ENCODE measurements at regions not wholly inside any gene's neighbourhood (a gene's known extent, or its start where the extent isn't known, plus 50 kb on each side); places are given as distances from the start of the nearest gene placed in this dataset.

GRCh38 chr18:4640349-4641012 is 185.4 kb upstream of the DLGAP1 start:
- TF ChIP-seq, protein P1, sequence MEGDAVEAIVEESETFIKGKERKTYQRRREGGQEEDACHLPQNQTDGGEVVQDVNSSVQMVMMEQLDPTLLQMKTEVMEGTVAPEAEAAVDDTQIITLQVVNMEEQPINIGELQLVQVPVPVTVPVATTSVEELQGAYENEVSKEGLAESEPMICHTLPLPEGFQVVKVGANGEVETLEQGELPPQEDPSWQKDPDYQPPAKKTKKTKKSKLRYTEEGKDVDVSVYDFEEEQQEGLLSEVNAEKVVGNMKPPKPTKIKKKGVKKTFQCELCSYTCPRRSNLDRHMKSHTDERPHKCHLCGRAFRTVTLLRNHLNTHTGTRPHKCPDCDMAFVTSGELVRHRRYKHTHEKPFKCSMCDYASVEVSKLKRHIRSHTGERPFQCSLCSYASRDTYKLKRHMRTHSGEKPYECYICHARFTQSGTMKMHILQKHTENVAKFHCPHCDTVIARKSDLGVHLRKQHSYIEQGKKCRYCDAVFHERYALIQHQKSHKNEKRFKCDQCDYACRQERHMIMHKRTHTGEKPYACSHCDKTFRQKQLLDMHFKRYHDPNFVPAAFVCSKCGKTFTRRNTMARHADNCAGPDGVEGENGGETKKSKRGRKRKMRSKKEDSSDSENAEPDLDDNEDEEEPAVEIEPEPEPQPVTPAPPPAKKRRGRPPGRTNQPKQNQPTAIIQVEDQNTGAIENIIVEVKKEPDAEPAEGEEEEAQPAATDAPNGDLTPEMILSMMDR (IDR thresholded peaks at IDR 0.05; ENCODE audit: low read depth, low read length), result no peak
- no peak for DNase-seq (ENCODE audit: extremely low read depth, low read depth)

GRCh38 chr18:4639628-4640310 is 184.7 kb upstream of the DLGAP1 start:
- no peak for DNase-seq (ENCODE audit: extremely low read depth, low read depth)
- TF ChIP-seq, protein P1 (IDR thresholded peaks at IDR 0.05; ENCODE audit: low read depth, low read length), result no peak

DNA sequence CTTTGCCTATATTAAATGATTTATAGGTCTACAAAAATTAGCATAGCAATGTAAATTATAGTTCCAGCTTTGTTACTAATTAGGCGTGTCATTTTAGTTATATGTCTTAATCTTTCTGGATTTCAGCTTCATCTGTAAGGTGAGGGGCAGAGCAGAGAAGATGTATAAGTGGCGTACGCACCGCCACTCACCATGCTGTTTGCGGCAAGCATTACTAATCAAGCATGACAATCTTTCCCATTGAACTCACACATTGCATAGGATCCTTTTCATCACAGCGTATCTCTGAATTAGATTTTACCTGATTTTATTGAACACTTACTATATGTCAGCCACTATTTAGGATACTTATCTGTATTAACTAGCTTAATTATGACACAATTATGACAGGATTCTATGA is 183.6 kb upstream of the DLGAP1 start:
- no peak for DNase-seq (ENCODE audit: extremely low read depth, low read depth)
- TF ChIP-seq, protein P1 (IDR thresholded peaks at IDR 0.05; ENCODE audit: low read depth, low read length), result no peak

DNA sequence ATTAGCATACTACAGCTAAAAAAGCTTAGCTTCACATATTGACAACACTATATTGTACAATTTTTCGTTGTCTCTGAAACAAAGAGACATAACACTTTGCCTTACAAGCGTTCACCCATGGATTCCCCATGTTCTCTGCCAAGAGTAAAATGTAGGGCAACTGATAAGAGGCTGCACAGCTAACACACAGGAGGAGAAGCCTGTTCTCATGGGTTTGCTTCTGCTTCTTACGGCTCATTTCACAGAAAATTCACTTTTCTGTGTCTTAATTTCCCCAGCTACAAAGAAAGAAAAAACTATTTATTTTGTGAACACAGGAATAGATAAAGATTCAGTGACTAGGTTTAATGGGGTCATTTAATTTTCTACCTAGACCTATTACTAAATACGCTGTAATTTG is 182.8 kb upstream of the DLGAP1 start:
- TF ChIP-seq, protein P1 (IDR thresholded peaks at IDR 0.05; ENCODE audit: low read depth, low read length), result no peak
- no peak for DNase-seq (ENCODE audit: extremely low read depth, low read depth)

DNA sequence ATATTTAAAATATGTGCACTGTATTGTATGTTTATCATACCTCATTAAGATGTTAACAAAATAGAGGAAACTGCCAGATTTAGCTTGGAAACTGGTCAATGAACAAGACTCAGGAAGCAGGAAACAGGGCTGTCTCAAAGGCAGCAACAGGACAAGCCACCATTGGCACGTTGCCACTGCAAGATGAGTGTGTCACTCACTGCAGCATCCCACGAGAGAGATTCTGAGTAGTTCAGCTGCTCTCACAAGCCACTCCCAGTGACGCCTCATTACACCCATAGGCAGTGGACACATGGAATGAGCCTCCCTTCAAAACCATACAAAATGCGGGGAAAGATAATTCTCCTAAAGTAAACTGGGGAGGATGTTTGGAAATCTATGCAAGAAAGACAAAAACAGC is 181.9 kb upstream of the DLGAP1 start:
- no peak for DNase-seq (ENCODE audit: extremely low read depth, low read depth)
- TF ChIP-seq, protein P1 (IDR thresholded peaks at IDR 0.05; ENCODE audit: low read depth, low read length), result no peak

DNA sequence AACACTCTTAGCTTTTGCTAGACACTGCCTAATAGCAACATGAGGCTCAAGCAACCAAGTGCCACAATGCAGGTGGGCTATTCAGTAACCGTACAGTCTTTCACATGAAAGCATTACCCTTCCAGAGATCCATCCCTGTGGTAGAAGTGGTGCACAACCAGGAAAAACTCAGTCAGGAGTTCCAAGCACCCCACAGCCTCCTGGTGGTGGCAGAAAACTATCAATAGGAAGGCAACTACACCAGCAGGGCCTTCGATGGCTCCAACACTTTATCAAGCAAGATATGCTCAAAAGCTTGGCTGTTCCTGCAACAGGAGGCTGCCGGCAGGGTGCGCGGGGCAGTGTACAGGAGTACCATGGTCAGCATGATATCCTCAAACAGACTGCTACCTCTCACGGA is 176.1 kb upstream of the DLGAP1 start:
- TF ChIP-seq, protein P1 (IDR thresholded peaks at IDR 0.05; ENCODE audit: low read depth, low read length), result no peak
- DNase-seq (ENCODE audit: extremely low read depth, low read depth), result no peak

DNA sequence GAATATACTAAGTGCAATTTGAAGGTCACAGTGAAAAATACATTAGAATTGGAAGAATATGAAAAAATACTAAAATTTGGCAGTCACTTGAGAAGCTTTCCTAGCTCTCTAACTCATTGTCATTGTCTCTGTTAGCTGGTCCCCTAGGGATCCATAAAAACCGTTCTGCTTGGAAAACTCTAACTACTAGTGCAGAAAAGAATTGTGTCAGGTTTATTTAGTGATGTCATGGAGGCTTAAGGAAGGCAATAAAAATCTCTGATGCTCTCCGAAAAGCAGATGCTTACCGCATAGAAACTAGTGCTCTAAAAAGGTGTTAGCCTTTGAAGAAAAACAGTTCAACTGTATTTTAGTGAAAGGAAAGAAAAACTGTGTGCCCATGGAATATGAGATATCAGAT is 150.1 kb upstream of the DLGAP1 start:
- TF ChIP-seq, protein P1 (IDR thresholded peaks at IDR 0.05; ENCODE audit: low read depth, low read length), result no peak
- DNase-seq (ENCODE audit: extremely low read depth, low read depth), result no peak

Measured in AG09319 (cell line).